Cardiac muscle cell (in vitro differentiated cells and primary cell): ENCODE measurements at regions not wholly inside any gene's neighbourhood (a gene's known extent, or its start where the extent isn't known, plus 50 kb on each side); places are given as distances from the start of the nearest gene placed in this dataset.
"Not testable (repeated sequence)": the region's sequence is repeated elsewhere in the genome, so short reads cannot be mapped to it uniquely, and the experiment has no call there.

Source experiments
- DNase-seq, 2 donors: peaks; one replicate each; pipeline versions ENCODE4 v3.0.0 to v3.0.0-alpha.2; 2010 to 2017; ENCODE audit warnings: low read depth in 1 of 2, low spot score in 1 of 2
- H3K27ac ChIP-seq: fragments of 200-600 bp; sonication (generic); 2 replicates; pipeline ENCODE4 v1.5.1; 2016
- H3K27me3 ChIP-seq: fragments of 200-600 bp; sonication (generic); 2 replicates; pipeline ENCODE4 v1.6.0; 2016; ENCODE audit warnings: control low read depth
- H3K36me3 ChIP-seq: fragments of 200-600 bp; sonication (generic); 2 replicates; pipeline ENCODE4 v1.5.1; 2016; ENCODE audit warnings: control low read depth
- H3K4me1 ChIP-seq: fragments of 200-600 bp; sonication (generic); 2 replicates; pipeline ENCODE4 v1.8.1; 2017; ENCODE audit warnings: low read depth, mild to moderate bottlenecking, mixed run types
- H3K4me3 ChIP-seq: fragments of 200-600 bp; sonication (generic); 2 replicates; pipeline ENCODE4 v1.5.1; 2016; ENCODE audit warnings: mild to moderate bottlenecking
- H3K9me3 ChIP-seq: fragments of 200-600 bp; sonication (generic); 2 replicates; pipeline ENCODE4 v1.5.1; 2017; ENCODE audit warnings: low read depth, mild to moderate bottlenecking, control low read depth
- CTCF ChIP-seq: IDR thresholded peaks from 2 replicates; pipeline ENCODE4 v1.5.1; 2012; ENCODE audit warnings: low read depth, mild to moderate bottlenecking, low read length

GRCh38 chr3:189424922-189425321, 206.3 kb upstream of the TP63 start:
- Histone ChIP-seq H3K9me3 (no peaks in the 10 kb centered on the region), H3K27me3 (no peaks in the 10 kb centered on the region), H3K36me3 (no peaks in the 10 kb centered on the region), H3K4me1 (no peaks in the 10 kb centered on the region), H3K27ac (no peak overlapping the region), H3K4me3 (no peak overlapping the region)
- no peak for DNase-seq
- TF ChIP-seq CTCF: no peak

GRCh38 chr3:189429019-189429418, 202.2 kb upstream of the TP63 start:
- TF ChIP-seq CTCF: no peak

GRCh38 chr3:189430166-189430565, 201.0 kb upstream of the TP63 start:
- H3K4me3 ChIP-seq: no peak overlapping the region
- no peaks in the 10 kb centered on the region for H3K36me3 ChIP-seq
- TF ChIP-seq CTCF: no peak
- H3K27ac ChIP-seq: no peak overlapping the region
- DNase-seq: no peak
- H3K27me3 ChIP-seq: no peaks in the 10 kb centered on the region
- no peaks in the 10 kb centered on the region for H3K4me1 ChIP-seq
- H3K9me3 ChIP-seq: no peaks in the 10 kb centered on the region

More at GRCh38 chr3:189429019-189429418, 202.2 kb upstream of the TP63 start:
- Histone ChIP-seq H3K27ac (no peak overlapping the region), H3K36me3 (no peaks in the 10 kb centered on the region), H3K9me3 (no peaks in the 10 kb centered on the region), H3K4me1 (no peaks in the 10 kb centered on the region), H3K4me3 (no peak overlapping the region), H3K27me3 (no peaks in the 10 kb centered on the region)
- no peak for DNase-seq

- H3K4me3 ChIP-seq, DNase-seq, H3K27ac ChIP-seq, H3K27me3 ChIP-seq, H3K4me1 ChIP-seq, H3K36me3 ChIP-seq, H3K9me3 ChIP-seq: not testable (repeated sequence)
Observed at GRCh38 chr3:189442257-189442656, 188.9 kb upstream of the TP63 start.

GRCh38 chr3:189446959-189447560, 184.1 kb upstream of the TP63 start:
- H3K27ac ChIP-seq: no peak overlapping the region
- TF ChIP-seq CTCF: no peak

GRCh38 chr3:189449084-189449483, 182.1 kb upstream of the TP63 start:
- Histone ChIP-seq H3K9me3 (no peaks in the 10 kb centered on the region), H3K4me3 (no peak overlapping the region), H3K27me3 (no peaks in the 10 kb centered on the region), H3K36me3 (no peaks in the 10 kb centered on the region), H3K4me1 (no peaks in the 10 kb centered on the region), H3K27ac (no peak overlapping the region)
- no peak for TF ChIP-seq CTCF
- no peak for DNase-seq

More at GRCh38 chr3:189446959-189447560, 184.1 kb upstream of the TP63 start:
- H3K9me3 ChIP-seq: no peaks in the 10 kb centered on the region
- H3K4me1 ChIP-seq: no peaks in the 10 kb centered on the region
- H3K36me3 ChIP-seq: no peaks in the 10 kb centered on the region
- peak in 1 of 2 donors; percentile 61 for DNase-seq
- H3K27me3 ChIP-seq: no peaks in the 10 kb centered on the region
- no peak overlapping the region for H3K4me3 ChIP-seq
